A549 (cell line): ENCODE measurements at regions not wholly inside any gene's neighbourhood (a gene's known extent, or its start where the extent isn't known, plus 50 kb on each side); places are given as distances from the start of the nearest gene placed in this dataset.

Experiments
- CHD2 ChIP-seq: fragments of 150-350 bp; IDR thresholded peaks from 2 replicates; pipeline ENCODE4 v1.6.1; 2014; ENCODE audit warnings: low read length; ENCODE audit not compliant: partially characterized antibody
- MAFK ChIP-seq: fragments of 450-650 bp; IDR thresholded peaks from 2 replicates; pipeline ENCODE4 v1.6.1; 2014; ENCODE audit not compliant: partially characterized antibody
- SMC3 ChIP-seq: fragments of >200 bp; sonication (Bioruptor Twin); formaldehyde crosslinking; IDR thresholded peaks from 3 replicates; pipeline ENCODE4 v1.6.1; 2018; ENCODE audit warnings: inconsistent platforms
- TF ChIP-seq, protein P1 (sequence below): fragments of >200 bp; sonication (Bioruptor Twin); formaldehyde crosslinking; IDR thresholded peaks from 3 replicates; pipeline ENCODE4 v1.5.1; 2016
- TF ChIP-seq, protein P2 (sequence below): IDR thresholded peaks from 2 replicates; pipeline ENCODE4 v1.6.1; 2012

DNA sequence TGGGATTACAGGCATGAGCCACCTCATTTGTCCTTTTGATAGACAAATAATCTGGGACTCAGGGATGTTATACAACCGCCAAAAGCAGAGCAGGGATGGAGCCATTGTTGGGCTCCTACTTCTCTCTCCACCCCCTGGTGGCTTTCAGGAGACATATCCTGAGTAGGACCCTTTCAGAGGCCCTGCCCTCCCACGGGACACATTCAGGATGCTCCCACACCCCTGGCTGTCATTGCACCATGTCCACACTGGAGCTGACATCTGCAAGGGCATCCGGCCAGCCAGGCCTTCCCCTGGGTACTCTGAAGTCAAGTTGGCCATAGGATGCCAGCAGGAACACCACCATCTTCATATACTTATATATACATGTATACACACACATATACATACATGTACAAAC, 181.8 kb downstream of the SYK start:
- TF ChIP-seq, protein P1, sequence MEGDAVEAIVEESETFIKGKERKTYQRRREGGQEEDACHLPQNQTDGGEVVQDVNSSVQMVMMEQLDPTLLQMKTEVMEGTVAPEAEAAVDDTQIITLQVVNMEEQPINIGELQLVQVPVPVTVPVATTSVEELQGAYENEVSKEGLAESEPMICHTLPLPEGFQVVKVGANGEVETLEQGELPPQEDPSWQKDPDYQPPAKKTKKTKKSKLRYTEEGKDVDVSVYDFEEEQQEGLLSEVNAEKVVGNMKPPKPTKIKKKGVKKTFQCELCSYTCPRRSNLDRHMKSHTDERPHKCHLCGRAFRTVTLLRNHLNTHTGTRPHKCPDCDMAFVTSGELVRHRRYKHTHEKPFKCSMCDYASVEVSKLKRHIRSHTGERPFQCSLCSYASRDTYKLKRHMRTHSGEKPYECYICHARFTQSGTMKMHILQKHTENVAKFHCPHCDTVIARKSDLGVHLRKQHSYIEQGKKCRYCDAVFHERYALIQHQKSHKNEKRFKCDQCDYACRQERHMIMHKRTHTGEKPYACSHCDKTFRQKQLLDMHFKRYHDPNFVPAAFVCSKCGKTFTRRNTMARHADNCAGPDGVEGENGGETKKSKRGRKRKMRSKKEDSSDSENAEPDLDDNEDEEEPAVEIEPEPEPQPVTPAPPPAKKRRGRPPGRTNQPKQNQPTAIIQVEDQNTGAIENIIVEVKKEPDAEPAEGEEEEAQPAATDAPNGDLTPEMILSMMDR = no peak
- TF ChIP-seq CHD2 (no peak), SMC3 (no peak), MAFK (no peak)
- TF ChIP-seq, protein P2, sequence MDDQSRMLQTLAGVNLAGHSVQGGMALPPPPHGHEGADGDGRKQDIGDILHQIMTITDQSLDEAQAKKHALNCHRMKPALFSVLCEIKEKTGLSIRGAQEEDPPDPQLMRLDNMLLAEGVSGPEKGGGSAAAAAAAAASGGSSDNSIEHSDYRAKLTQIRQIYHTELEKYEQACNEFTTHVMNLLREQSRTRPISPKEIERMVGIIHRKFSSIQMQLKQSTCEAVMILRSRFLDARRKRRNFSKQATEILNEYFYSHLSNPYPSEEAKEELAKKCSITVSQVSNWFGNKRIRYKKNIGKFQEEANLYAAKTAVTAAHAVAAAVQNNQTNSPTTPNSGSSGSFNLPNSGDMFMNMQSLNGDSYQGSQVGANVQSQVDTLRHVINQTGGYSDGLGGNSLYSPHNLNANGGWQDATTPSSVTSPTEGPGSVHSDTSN = no peak
